ENCODE measurements at regions not wholly inside any gene's neighbourhood (a gene's known extent, or its start where the extent isn't known, plus 50 kb on each side); places are given as distances from the start of the nearest gene placed in this dataset.

DNA sequence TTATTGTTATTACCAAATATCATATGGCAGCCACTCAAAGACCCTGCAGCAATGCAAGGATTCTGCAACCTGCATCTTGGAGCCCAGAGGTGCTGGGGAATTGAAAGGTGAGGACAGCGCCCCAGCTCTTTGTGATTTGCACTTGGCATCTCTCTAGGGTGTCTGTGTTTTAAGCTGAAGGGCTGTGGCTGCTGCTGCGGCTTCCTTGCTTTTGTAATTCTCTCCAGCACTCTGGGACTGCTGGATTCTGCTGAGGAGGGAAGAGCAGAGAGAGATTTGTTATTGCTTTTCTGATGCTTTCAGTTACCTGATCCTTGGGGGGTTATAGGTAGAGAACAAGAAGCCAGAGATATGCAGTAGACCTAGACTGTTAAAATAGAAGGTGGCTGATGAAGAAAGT lies 562.4 kb downstream of the EBF1 start:
- TF ChIP-seq EZH2 (IDR thresholded peaks at IDR 0.05) (no peak), POLR2AphosphoS5 (IDR thresholded peaks at IDR 0.05; ENCODE audit: borderline replicate concordance, low read depth, low read length) (no peak)

All from SK-N-MC (cell line).